GM12874 (cell line): ENCODE measurements at regions not wholly inside any gene's neighbourhood (a gene's known extent, or its start where the extent isn't known, plus 50 kb on each side); places are given as distances from the start of the nearest gene placed in this dataset.

Source experiments
- CTCF ChIP-seq: IDR thresholded peaks from 2 replicates; pipeline ENCODE4 v1.5.1; 2011; ENCODE audit warnings: low read depth, mild to moderate bottlenecking, control low read depth, low read length, moderate library complexity; ENCODE audit not compliant: insufficient read depth

GRCh38 chr1:199716729-199717128, 310.8 kb upstream of the NR5A2 start:
- TF ChIP-seq CTCF: no peak

GRCh38 chr1:199719156-199719842, 308.2 kb upstream of the NR5A2 start:
- TF ChIP-seq CTCF: no peak

- TF ChIP-seq CTCF: no peak
Observed at GRCh38 chr1:199720496-199720895, 307.0 kb upstream of the NR5A2 start.

- TF ChIP-seq CTCF: no peak
Observed at GRCh38 chr1:199721001-199721400, 306.5 kb upstream of the NR5A2 start.

GRCh38 chr1:199723250-199723956, 304.1 kb upstream of the NR5A2 start:
- no peak for TF ChIP-seq CTCF

- TF ChIP-seq CTCF: no peak
Observed at GRCh38 chr1:199724049-199724448, 303.5 kb upstream of the NR5A2 start.

GRCh38 chr1:199725002-199725565, 302.4 kb upstream of the NR5A2 start:
- no peak for TF ChIP-seq CTCF
